ENCODE measurements at regions not wholly inside any gene's neighbourhood (a gene's known extent, or its start where the extent isn't known, plus 50 kb on each side); places are given as distances from the start of the nearest gene placed in this dataset.

GRCh38 chr12:115806000-115806399, 471.5 kb downstream of the MED13L start:
- intact Hi-C loops (cut with micrococcal nuclease) (no loop called here), dilution Hi-C loops (cut with MboI; ENCODE audit: extremely low pct_ligation_motif_present, low sequenced_read_pairs) (no loop called here)
- no peaks in the 10 kb centered on the region for H3K4me1 ChIP-seq (ENCODE audit: control insufficient read depth, extremely low read depth, insufficient read depth, low read length)
- TF ChIP-seq CTCF (IDR thresholded peaks at IDR 0.05; ENCODE audit: extremely low read depth in 1 of 2, insufficient read depth in 1 of 2, low read depth in 1 of 2, low read length in 2 of 2) = no peak
- TF ChIP-seq FOS (IDR thresholded peaks at IDR 0.05; ENCODE audit: borderline replicate concordance, insufficient read depth, low read length) = no peak
- TF ChIP-seq POLR2AphosphoS5 (IDR thresholded peaks at IDR 0.05; ENCODE audit: insufficient read depth, low read depth, low read length) = no peak
- no peak for TF ChIP-seq POLR2A (IDR thresholded peaks at IDR 0.05; ENCODE audit: low read depth, low read length)
- no peak for TF ChIP-seq EZH2 (IDR thresholded peaks at IDR 0.05; ENCODE audit: borderline replicate concordance, low read depth, low read length, severe bottlenecking)
- TF ChIP-seq GATA2 (IDR thresholded peaks at IDR 0.05; ENCODE audit: insufficient read depth, insufficient read length, low read depth, low read length) = no peak
- TF ChIP-seq JUN (IDR thresholded peaks at IDR 0.05; ENCODE audit: borderline replicate concordance, insufficient read depth, insufficient read length, low read depth) = no peak
- no peak for TF ChIP-seq MAX (IDR thresholded peaks at IDR 0.05; ENCODE audit: insufficient read depth, insufficient read length)
- TF ChIP-seq MYC (IDR thresholded peaks at IDR 0.05; ENCODE audit: low read depth, low read length) = no peak
- H3K4me3 ChIP-seq (replicated peaks in 1 of 3; ENCODE audit: insufficient read depth in 1 of 3, low read depth in 1 of 3, low read length in 3 of 3) = no peak overlapping the region
- no peak overlapping the region for H3K4me2 ChIP-seq (ENCODE audit: insufficient read depth, low read length)
- CTCF ChIA-PET = no interaction called here
- no peak overlapping the region for H3K27ac ChIP-seq (ENCODE audit: insufficient read depth, low read depth, low read length)
- no peaks in the 10 kb centered on the region for H3K27me3 ChIP-seq (ENCODE audit: control insufficient read depth in 2 of 2, insufficient read depth in 2 of 2, low read length in 2 of 2)
- no peak overlapping the region for H2AFZ ChIP-seq (ENCODE audit: low read depth, low read length)
- no peaks in the 10 kb centered on the region for H3K9me1 ChIP-seq (replicated peaks; ENCODE audit: control insufficient read depth, extremely low read depth, insufficient read depth, low read length)
- no peak overlapping the region for H3K9ac ChIP-seq (replicated peaks; ENCODE audit: extremely low read depth, insufficient read depth, low read length)
- no peak for DNase-seq (ENCODE audit: low read depth, low spot score)
- H3K9me3 ChIP-seq (replicated peaks; ENCODE audit: control insufficient read depth, insufficient read depth, low read length) = no peaks in the 10 kb centered on the region
- H4K20me1 ChIP-seq (replicated peaks; ENCODE audit: control insufficient read depth, extremely low read depth, insufficient read depth, low read length) = no peaks in the 10 kb centered on the region
- H3K79me2 ChIP-seq (ENCODE audit: control insufficient read depth, insufficient read depth, low read length) = no peaks in the 10 kb centered on the region
- no peak for FAIRE-seq
- H3K36me3 ChIP-seq (ENCODE audit: control insufficient read depth in 2 of 2, extremely low read depth in 1 of 2, insufficient read depth in 2 of 2, low read length in 2 of 2) = no peaks in the 10 kb centered on the region
- POLR2A ChIA-PET = no interaction called here
- no TSS peak for BruUV-seq (replicated peaks)

All from endothelial cell of umbilical vein (primary cell).